IMR-90 (cell line): ENCODE measurements at regions not wholly inside any gene's neighbourhood (a gene's known extent, or its start where the extent isn't known, plus 50 kb on each side); places are given as distances from the start of the nearest gene placed in this dataset.
A peak's percentile ranks its signal among the peaks of the same experiment; 100 is the strongest.

Experiments used
- ATAC-seq: fragments of 200-7000 bp; cut with Tn5 transposase; 2 replicates; pipeline ENCODE4 v1.9.1; 2020; ENCODE audit warnings: low read depth, mild to moderate bottlenecking, moderate library complexity
- BruUV-seq: library from RNA; stranded (reverse); fragments of 400-500 nt; replicated peaks from 2 replicates; lab custom pipeline; 2021; lab: Mats Ljungman, UMichigan
- CTCF ChIA-PET: fragments of 300-600 bp; formaldehyde crosslinking; extraction: SDS; loops from one replicate; lab custom pipeline; 2021; ENCODE audit warnings: antibody characterized with exemption; lab: Yijun Ruan, JAX
- POLR2A ChIA-PET: fragments of 300-600 bp; sonication (Branson Sonifier 250); formaldehyde crosslinking; loops from one replicate; lab custom pipeline; 2022; ENCODE audit warnings: antibody characterized with exemption; ENCODE audit not compliant: unreplicated experiment; lab: Charles Lee
- DNase-seq: peaks from one replicate; pipeline ENCODE4 v3.0.0; 2013
- H2AFZ ChIP-seq: replicated peaks from 2 replicates; pipeline ENCODE3; 2013; ENCODE audit warnings: low read length, mild to moderate bottlenecking; ENCODE audit not compliant: poor library complexity
- H2AK5ac ChIP-seq: 2 replicates; pipeline ENCODE4 v1.6.1; 2013; ENCODE audit warnings: low read depth, low read length, inconsistent platforms
- H2AK9ac ChIP-seq: replicated peaks from 2 replicates; pipeline ENCODE3; 2013; ENCODE audit warnings: mild to moderate bottlenecking, low read depth, low read length, moderate library complexity; ENCODE audit not compliant: poor library complexity
- H2BK120ac ChIP-seq: 2 replicates; pipeline ENCODE4 v1.6.1; 2013; ENCODE audit warnings: low read depth, low read length, inconsistent platforms
- H2BK15ac ChIP-seq: 3 replicates; pipeline ENCODE4 v1.6.1; 2013; ENCODE audit warnings: low read depth, low read length, inconsistent platforms
- H2BK20ac ChIP-seq: 2 replicates; pipeline ENCODE4 v1.6.1; 2013; ENCODE audit warnings: low read depth, mild to moderate bottlenecking, inconsistent platforms, low read length, moderate library complexity
- H2BK5ac ChIP-seq: 2 replicates; pipeline ENCODE4 v1.6.1; 2013; ENCODE audit warnings: mild to moderate bottlenecking, low read depth, low read length, inconsistent platforms; ENCODE audit not compliant: poor library complexity, severe bottlenecking
- H3K14ac ChIP-seq: replicated peaks from 2 replicates; pipeline ENCODE4 v1.6.1; 2013; ENCODE audit warnings: low read depth, low read length, inconsistent platforms
- H3K18ac ChIP-seq: 2 replicates; pipeline ENCODE4 v1.6.1; 2013; ENCODE audit warnings: low read depth, low read length, control low read depth
- H3K23ac ChIP-seq: 2 replicates; pipeline ENCODE4 v1.6.1; 2013; ENCODE audit warnings: low read depth, low read length, inconsistent platforms
- H3K27ac ChIP-seq: 2 replicates; pipeline ENCODE4 v1.5.1; 2013; ENCODE audit warnings: mild to moderate bottlenecking, control low read depth, low read length; ENCODE audit not compliant: insufficient read depth
- H3K27me3 ChIP-seq: 2 replicates; pipeline ENCODE4 v1.6.1; 2013; ENCODE audit warnings: low read length; ENCODE audit not compliant: control insufficient read depth, insufficient read depth
- H3K36me3 ChIP-seq: 2 replicates; pipeline ENCODE4 v1.6.1; 2013; ENCODE audit warnings: low read length, mixed read lengths; ENCODE audit not compliant: control insufficient read depth, insufficient read depth
- H3K4ac ChIP-seq: 2 replicates; pipeline ENCODE4 v1.6.1; 2013; ENCODE audit warnings: low read depth, low read length, inconsistent platforms
- H3K4me1 ChIP-seq: 2 replicates; pipeline ENCODE4 v1.6.1; 2013; ENCODE audit warnings: low read length, mixed read lengths; ENCODE audit not compliant: control insufficient read depth, insufficient read depth
- H3K4me2 ChIP-seq: 2 replicates; pipeline ENCODE4 v1.6.1; 2013; ENCODE audit warnings: low read depth, mild to moderate bottlenecking, control low read depth, low read length, moderate library complexity
- H3K4me3 ChIP-seq: 2 replicates; pipeline ENCODE4 v1.5.1; 2013; ENCODE audit warnings: low read depth, mild to moderate bottlenecking, control low read depth, low read length, moderate library complexity; ENCODE audit not compliant: insufficient read depth
- H3K56ac ChIP-seq: 2 replicates; pipeline ENCODE4 v1.6.1; 2013; ENCODE audit warnings: low read length, inconsistent platforms; ENCODE audit not compliant: insufficient read depth; ENCODE audit errors: extremely low read depth
- H3K79me1 ChIP-seq, 2 experiments: 2 replicates each; pipeline ENCODE4 v1.6.1; 2013; ENCODE audit warnings: low read length in 2 of 2, inconsistent platforms in 1 of 2, low read depth in 1 of 2
- H3K9ac ChIP-seq: 2 replicates; pipeline ENCODE4 v1.6.1; 2013; ENCODE audit warnings: low read depth, low read length, control low read depth
- H3K9me1 ChIP-seq: 2 replicates; pipeline ENCODE4 v1.6.1; 2013; ENCODE audit warnings: low read length, inconsistent platforms; ENCODE audit not compliant: insufficient read depth
- H3K9me3 ChIP-seq: 2 replicates; pipeline ENCODE4 v1.6.1; 2013; ENCODE audit warnings: low read length; ENCODE audit not compliant: control insufficient read depth, insufficient read depth
- H4K20me1 ChIP-seq: 2 replicates; pipeline ENCODE4 v1.6.1; 2013; ENCODE audit warnings: low read length, inconsistent platforms; ENCODE audit not compliant: insufficient read depth
- H4K5ac ChIP-seq: 2 replicates; pipeline ENCODE4 v1.6.1; 2013; ENCODE audit warnings: mild to moderate bottlenecking, low read depth, low read length, control low read depth
- H4K8ac ChIP-seq, 2 experiments: 2 replicates each; pipeline ENCODE4 v1.6.1; 2013; ENCODE audit warnings: low read depth in 2 of 2, low read length in 2 of 2, control low read depth in 1 of 2, inconsistent platforms in 1 of 2
- H4K91ac ChIP-seq: 2 replicates; pipeline ENCODE4 v1.6.1; 2013; ENCODE audit warnings: low read depth, low read length, inconsistent platforms; ENCODE audit not compliant: insufficient read depth
- BHLHE40 ChIP-seq: fragments of 150-350 bp; IDR thresholded peaks from 2 replicates; pipeline ENCODE4 v1.6.1; 2016; ENCODE audit warnings: mild to moderate bottlenecking, low read depth, low read length
- CEBPB ChIP-seq: IDR thresholded peaks from 2 replicates; pipeline ENCODE4 v1.6.1; 2012; ENCODE audit warnings: low read depth, low read length, improper control_type of control experiment
- FOS ChIP-seq: fragments of 150-350 bp; IDR thresholded peaks from 2 replicates; pipeline ENCODE4 v1.6.1; 2016; ENCODE audit warnings: low read depth, low read length
- MAZ ChIP-seq: IDR thresholded peaks from 2 replicates; pipeline ENCODE4 v1.6.1; 2012; ENCODE audit warnings: low read depth, mild to moderate bottlenecking, low read length, improper control_type of control experiment, moderate library complexity, borderline replicate concordance
- RAD21 ChIP-seq: IDR thresholded peaks from 2 replicates; pipeline ENCODE4 v1.6.1; 2012; ENCODE audit warnings: low read length, improper control_type of control experiment
- WGBS, 2 experiments: methylation state at CpG; one replicate each; pipeline versions ENCODE4 v1.1.5 to v1.1.7; 2013; ENCODE audit warnings: missing lambda C conversion rate in 2 of 2; ENCODE audit not compliant: insufficient read length in 1 of 2; ENCODE audit errors: extremely low coverage in 2 of 2; 5-methylcytosine and 5-hydroxymethylcytosine counted together
- dilution Hi-C: fragments of 300-500 bp; cut with HindIII; formaldehyde crosslinking; loops from one replicate; pipeline ENCODE4 v1.14.3; 2018; ENCODE audit warnings: low sequenced_read_pairs; ENCODE audit not compliant: unreplicated experiment
- in situ Hi-C: fragments of 300-500 bp; cut with MboI; formaldehyde crosslinking; loops from 3 replicates; pipeline ENCODE4 v1.14.3; 2019; ENCODE audit warnings: low sequenced_read_pairs, inconsistent platforms, mixed read lengths
- intact Hi-C: fragments of 100-400 bp; cut with micrococcal nuclease; formaldehyde crosslinking; loops from 2 replicates; pipeline ENCODE4 v1.10.0; 2022

GRCh38 chr15:39350785-39351184 is 230.1 kb upstream of the THBS1 start:
- Histone ChIP-seq H2AFZ (peak overlapping the region; percentile 16), H2BK5ac (no peak overlapping the region), H2BK15ac (peak overlapping the region; percentile 66; the same call in 1 of the 3 replicates), H3K9ac (no peak overlapping the region), H3K23ac (no peak overlapping the region), H3K36me3 (no peaks in the 10 kb centered on the region), H4K20me1 (no peaks in the 10 kb centered on the region), H4K8ac (peak overlapping the region in 1 of 2 experiments; percentile 40; a peak in 1 of 4 replicates), H4K5ac (no peak overlapping the region), H3K9me3 (no peaks in the 10 kb centered on the region; the same call in 1 of the 2 replicates), H2BK120ac (no peak overlapping the region), H3K18ac (peak overlapping the region; percentile 4; the same call in 1 of the 2 replicates), H3K4me1 (no peaks in the 10 kb centered on the region; the same call in 1 of the 2 replicates), H2AK9ac (no peak overlapping the region), H3K14ac (no peak overlapping the region), H2AK5ac (no peak overlapping the region), H3K4me2 (no peak overlapping the region), H3K56ac (no peak overlapping the region), H3K27ac (no peak overlapping the region), H4K91ac (no peak overlapping the region), H3K9me1 (no peaks in the 10 kb centered on the region; the same call in 1 of the 2 replicates), H3K79me1 (no peaks in the 10 kb centered on the region), H3K27me3 (no peaks in the 10 kb centered on the region), H3K4ac (0 out of 2 replicates have a peak overlapping the region, but pooled peaks have one; percentile 5), H2BK20ac (no peak overlapping the region), H3K4me3 (no peak overlapping the region)
- no CpG with 5 or more reads among the region's 4 CpGs for WGBS, 2 experiments
- in situ Hi-C loops = no loop called here
- ATAC-seq (no peak), DNase-seq (no peak)
- CTCF ChIA-PET = interaction anchor here (1.2 kb wide), 1 partner anchor 171 kb away, joined by 3 read pairs; no protein-coding TSS in a partner anchor
- BruUV-seq = no TSS peak
- intact Hi-C loops = no loop called here
- TF ChIP-seq CEBPB (no peak), FOS (no peak), RAD21 (no peak), BHLHE40 (no peak), MAZ (no peak)
- dilution Hi-C loops = no loop called here
- POLR2A ChIA-PET = no interaction called here
